HUDEP-2 (cell line): ENCODE measurements at regions not wholly inside any gene's neighbourhood (a gene's known extent, or its start where the extent isn't known, plus 50 kb on each side); places are given as distances from the start of the nearest gene placed in this dataset.

Experiments used
- DNase-seq, 76 experiments: peaks; one replicate each; lab custom pipeline; 2025; ENCODE audit not compliant: unreplicated experiment in 76 of 76; lab: John Stamatoyannopoulos, UW

DNA sequence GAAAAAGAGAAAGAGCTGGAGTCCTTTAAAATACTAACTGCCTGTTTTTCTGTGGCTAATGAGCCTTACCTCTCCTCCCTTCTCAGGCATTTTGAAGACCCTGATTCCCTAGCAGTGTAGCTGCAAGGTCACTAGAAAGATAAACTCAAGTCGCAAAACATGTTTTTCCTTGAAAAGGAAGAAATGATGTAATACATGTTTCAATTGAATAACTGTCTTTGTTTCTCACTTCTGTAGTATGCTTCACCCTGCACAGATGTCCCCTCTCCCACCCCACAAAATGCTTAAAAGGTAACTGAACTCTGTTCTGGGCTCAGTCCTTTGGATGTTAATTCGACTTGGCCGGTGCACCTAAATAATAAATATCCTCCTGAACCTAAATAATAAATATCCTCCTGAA, 1350.3 kb downstream of the TMEM121 start:
- DNase-seq, result no peak

DNA sequence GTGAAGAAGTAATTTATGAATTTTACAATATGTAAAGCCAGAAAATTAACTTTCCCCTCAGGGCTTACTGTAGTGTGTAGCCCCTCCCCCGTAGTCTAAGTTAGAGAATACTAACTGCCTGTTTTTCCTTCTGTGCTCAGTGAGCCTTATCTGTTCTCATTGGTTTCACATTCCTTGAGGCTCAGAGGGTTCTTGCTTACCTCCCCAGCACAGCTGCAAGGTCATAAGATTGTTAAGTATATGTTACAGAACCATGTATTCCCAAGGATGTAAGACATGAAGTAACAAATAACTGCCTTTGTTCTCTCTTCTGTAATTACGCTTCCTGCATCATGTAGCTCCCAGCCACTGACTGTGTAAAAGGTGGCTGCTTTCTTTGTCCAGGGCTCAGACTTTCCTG, 1351.1 kb downstream of the TMEM121 start:
- DNase-seq, result peak in 5 of 76 experiments; percentile 5 to 23 (median 5)

DNA sequence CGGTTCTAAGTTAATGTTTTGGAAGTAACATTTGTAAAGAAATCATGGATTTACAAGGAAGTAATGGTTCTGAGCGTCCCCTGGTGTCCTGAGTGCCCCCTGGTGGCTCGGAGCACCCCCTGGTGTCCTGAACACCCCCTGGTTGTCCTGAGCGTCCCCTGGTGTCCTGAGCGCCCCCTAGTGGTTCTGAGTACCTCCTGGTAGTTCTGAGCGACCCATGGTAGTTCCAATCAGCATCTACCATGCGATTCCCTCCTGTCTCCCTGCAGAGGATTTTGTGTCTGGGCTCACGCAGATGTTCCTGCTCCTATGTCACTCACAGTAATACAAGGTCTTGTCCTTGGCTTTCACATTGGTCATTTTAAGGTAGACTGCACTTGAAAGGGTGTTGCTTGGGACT, 1352.9 kb downstream of the TMEM121 start:
- peak in 65 of 76 experiments; percentile 2 to 84 (median 50) for DNase-seq

DNA sequence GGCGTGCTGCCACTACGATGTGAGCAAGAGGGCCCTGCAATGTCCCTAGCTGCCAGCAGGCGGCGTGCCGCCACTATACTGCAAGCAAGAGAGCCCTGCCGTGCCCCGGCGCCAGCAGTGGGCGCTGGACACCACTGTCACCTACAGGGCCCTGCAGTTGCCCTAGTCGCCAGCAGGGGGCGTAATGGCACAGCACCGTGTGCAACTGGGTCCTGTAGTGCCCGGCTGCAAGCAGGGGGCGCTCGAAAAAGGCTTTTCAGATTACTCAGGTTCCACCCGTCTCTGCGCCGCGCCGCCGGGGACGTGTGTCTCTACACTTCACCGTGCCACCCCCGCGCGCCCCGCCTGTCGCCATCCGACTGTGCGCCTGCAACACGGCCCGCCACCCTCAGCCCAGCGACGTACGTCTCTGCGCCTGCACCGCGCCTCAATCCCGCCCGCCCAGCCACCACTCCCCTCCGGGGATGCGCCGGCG, 1356.9 kb downstream of the TMEM121 start:
- DNase-seq, result peak in 14 of 76 experiments; percentile 0 to 32 (median 8)
